HG03039 (cell line): ENCODE measurements at regions not wholly inside any gene's neighbourhood (a gene's known extent, or its start where the extent isn't known, plus 50 kb on each side); places are given as distances from the start of the nearest gene placed in this dataset.

Experiments
- ATAC-seq: cut with Tn5 transposase; IDR thresholded peaks from one replicate; pipeline ENCODE4 v1.9.1; 2021; ENCODE audit warnings: mild to moderate bottlenecking, moderate library complexity; ENCODE audit not compliant: unreplicated experiment

GRCh38 chr18:78650926-78651325 lies 328.7 kb upstream of the SALL3 start:
- ATAC-seq = no peak

GRCh38 chr18:78652001-78652545 lies 327.5 kb upstream of the SALL3 start:
- ATAC-seq = no peak

- no peak for ATAC-seq
Measured at GRCh38 chr18:78655921-78656320, 323.7 kb upstream of the SALL3 start.

GRCh38 chr18:78656346-78656925 lies 323.2 kb upstream of the SALL3 start:
- no peak for ATAC-seq

- no peak for ATAC-seq
Measured at GRCh38 chr18:78658531-78658930, 321.1 kb upstream of the SALL3 start.

- no peak for ATAC-seq
Measured at GRCh38 chr18:78659057-78659456, 320.6 kb upstream of the SALL3 start.

- no peak for ATAC-seq
Measured at GRCh38 chr18:78659748-78660147, 319.9 kb upstream of the SALL3 start.

- no peak for ATAC-seq
Measured at GRCh38 chr18:78660311-78660710, 319.3 kb upstream of the SALL3 start.

- ATAC-seq = no peak
Measured at GRCh38 chr18:78661316-78661715, 318.3 kb upstream of the SALL3 start.

- ATAC-seq = no peak
Measured at GRCh38 chr18:78662879-78663278, 316.7 kb upstream of the SALL3 start.

GRCh38 chr18:78664048-78664447 lies 315.6 kb upstream of the SALL3 start:
- no peak for ATAC-seq

GRCh38 chr18:78664848-78665247 lies 314.8 kb upstream of the SALL3 start:
- ATAC-seq = no peak

- no peak for ATAC-seq
Measured at GRCh38 chr18:78665644-78666043, 314.0 kb upstream of the SALL3 start.

- no peak for ATAC-seq
Measured at GRCh38 chr18:78666666-78667335, 312.8 kb upstream of the SALL3 start.

GRCh38 chr18:78670778-78671391 lies 308.7 kb upstream of the SALL3 start:
- ATAC-seq = no peak

- no peak for ATAC-seq
Measured at GRCh38 chr18:78671551-78671950, 308.1 kb upstream of the SALL3 start.

GRCh38 chr18:78672862-78673446 lies 306.7 kb upstream of the SALL3 start:
- ATAC-seq = no peak

GRCh38 chr18:78673516-78674321 lies 305.9 kb upstream of the SALL3 start:
- no peak for ATAC-seq

GRCh38 chr18:78675231-78675630 lies 304.4 kb upstream of the SALL3 start:
- no peak for ATAC-seq

GRCh38 chr18:78676622-78677482 lies 302.8 kb upstream of the SALL3 start:
- ATAC-seq = no peak
